Breast epithelium (tissue), 4 donors: ENCODE measurements at regions not wholly inside any gene's neighbourhood (a gene's known extent, or its start where the extent isn't known, plus 50 kb on each side); places are given as distances from the start of the nearest gene placed in this dataset.

ENCODE experiments used
- DNase-seq, 2 donors: peaks; one replicate each; pipeline ENCODE4 v3.0.0-alpha.2; 2019; ENCODE audit warnings: low spot score in 2 of 2
- H3K27ac ChIP-seq, 2 donors: fragments of 200-600 bp; sonication (generic) in 1 of 2; one replicate each; pipeline ENCODE4 v1.5.1; 2016 to 2019; ENCODE audit warnings: mild to moderate bottlenecking in 1 of 2
- H3K27me3 ChIP-seq, 2 donors: fragments of 200-600 bp; sonication (generic) in 1 of 2; one replicate each; pipeline versions ENCODE4 v1.5.1 to v1.6.0; 2017 to 2019; ENCODE audit warnings: control low read depth in 1 of 2, mild to moderate bottlenecking in 1 of 2
- H3K36me3 ChIP-seq: fragments of 200-600 bp; one replicate; pipeline ENCODE4 v1.5.1; 2019
- H3K4me1 ChIP-seq, 2 donors: fragments of 200-600 bp; sonication (generic); one replicate each; pipeline ENCODE4 v1.5.1; 2016 to 2019; ENCODE audit warnings: control low read depth in 1 of 2
- H3K4me3 ChIP-seq, 3 donors: fragments of 200-600 bp; sonication (generic); 1 replicate in 2 of 3; 2 replicates in 1 of 3; pipeline ENCODE4 v1.5.1; 2016 to 2019; ENCODE audit warnings: mild to moderate bottlenecking in 3 of 3, moderate library complexity in 2 of 3
- H3K9me3 ChIP-seq, 2 donors: fragments of 200-600 bp; sonication (generic) in 1 of 2; one replicate each; pipeline ENCODE4 v1.5.1; 2016 to 2019; ENCODE audit warnings: control low read depth in 1 of 2
- POLR2A ChIP-seq: fragments of 450-650 bp; IDR thresholded peaks from one replicate; pipeline ENCODE4 v1.6.1; 2016; ENCODE audit warnings: antibody characterized with exemption, mild to moderate bottlenecking, moderate library complexity
- POLR2AphosphoS5 ChIP-seq, 3 donors: sonication (generic); formaldehyde crosslinking; IDR thresholded peaks; one replicate each; pipeline ENCODE4 v1.6.1; 2017; ENCODE audit warnings: antibody characterized with exemption in 3 of 3
- intact Hi-C: fragments of 100-400 bp; cut with DNase I; formaldehyde crosslinking; loops from one replicate; pipeline ENCODE4 v1.15.1; 2023; ENCODE audit warnings: low total_unique reads
- TF ChIP-seq, protein P1 (sequence below), 3 donors: fragments of 450-650 bp; IDR thresholded peaks; one replicate each; pipeline ENCODE4 v1.5.1; 2016 to 2017; ENCODE audit warnings: antibody characterized with exemption in 3 of 3, mild to moderate bottlenecking in 3 of 3, moderate library complexity in 3 of 3

DNA sequence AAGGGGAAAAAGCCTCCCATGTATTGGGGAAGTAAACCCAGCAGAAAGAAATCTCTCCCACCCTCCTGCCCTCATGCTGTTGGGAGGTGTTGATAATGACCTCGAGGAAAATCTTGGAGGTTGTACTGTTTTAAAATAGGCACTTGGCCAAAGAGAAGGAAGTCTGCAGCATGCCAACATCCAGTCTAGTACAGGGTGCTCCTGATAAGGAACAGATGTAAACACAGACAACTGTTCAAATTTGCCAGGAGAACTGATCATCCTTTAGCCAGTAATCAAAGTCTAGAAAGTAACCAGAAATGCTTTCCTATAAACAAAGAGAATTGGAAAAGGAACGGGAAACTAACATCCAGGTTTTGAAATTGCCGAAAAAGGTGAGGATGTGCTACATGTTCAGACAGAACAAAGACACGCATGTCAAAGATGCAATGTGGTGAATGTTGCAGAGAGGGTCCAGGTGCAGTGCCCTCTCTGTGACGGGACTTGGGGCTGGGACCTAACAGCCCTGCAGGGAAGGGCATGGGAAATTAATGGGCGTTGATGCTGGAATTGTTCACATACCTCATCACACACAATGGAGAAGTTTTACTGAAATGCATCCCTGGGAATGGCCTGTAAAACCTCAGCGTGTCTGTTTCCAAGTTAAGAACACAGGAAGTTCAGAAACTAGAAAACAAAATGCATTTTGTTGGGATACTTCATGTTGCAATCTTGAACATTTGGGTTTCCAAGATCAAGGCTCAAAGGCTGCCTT lies 125.7 kb upstream of the RND3 start:
- TF ChIP-seq, protein P1, sequence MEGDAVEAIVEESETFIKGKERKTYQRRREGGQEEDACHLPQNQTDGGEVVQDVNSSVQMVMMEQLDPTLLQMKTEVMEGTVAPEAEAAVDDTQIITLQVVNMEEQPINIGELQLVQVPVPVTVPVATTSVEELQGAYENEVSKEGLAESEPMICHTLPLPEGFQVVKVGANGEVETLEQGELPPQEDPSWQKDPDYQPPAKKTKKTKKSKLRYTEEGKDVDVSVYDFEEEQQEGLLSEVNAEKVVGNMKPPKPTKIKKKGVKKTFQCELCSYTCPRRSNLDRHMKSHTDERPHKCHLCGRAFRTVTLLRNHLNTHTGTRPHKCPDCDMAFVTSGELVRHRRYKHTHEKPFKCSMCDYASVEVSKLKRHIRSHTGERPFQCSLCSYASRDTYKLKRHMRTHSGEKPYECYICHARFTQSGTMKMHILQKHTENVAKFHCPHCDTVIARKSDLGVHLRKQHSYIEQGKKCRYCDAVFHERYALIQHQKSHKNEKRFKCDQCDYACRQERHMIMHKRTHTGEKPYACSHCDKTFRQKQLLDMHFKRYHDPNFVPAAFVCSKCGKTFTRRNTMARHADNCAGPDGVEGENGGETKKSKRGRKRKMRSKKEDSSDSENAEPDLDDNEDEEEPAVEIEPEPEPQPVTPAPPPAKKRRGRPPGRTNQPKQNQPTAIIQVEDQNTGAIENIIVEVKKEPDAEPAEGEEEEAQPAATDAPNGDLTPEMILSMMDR (IDR thresholded peaks at IDR 0.05), result no peak
- Histone ChIP-seq H3K27me3 (no peaks in the 10 kb centered on the region), H3K9me3 (no peaks in the 10 kb centered on the region), H3K27ac (peak overlapping the region in 1 of 2 donors; percentile 8), H3K4me1 (peaks cover 0 to 5% of the 10 kb centered on the region in 2 donors), H3K36me3 (no peaks in the 10 kb centered on the region), H3K4me3 (no peak overlapping the region)
- intact Hi-C loops, result no loop called here
- no peak for DNase-seq

DNA sequence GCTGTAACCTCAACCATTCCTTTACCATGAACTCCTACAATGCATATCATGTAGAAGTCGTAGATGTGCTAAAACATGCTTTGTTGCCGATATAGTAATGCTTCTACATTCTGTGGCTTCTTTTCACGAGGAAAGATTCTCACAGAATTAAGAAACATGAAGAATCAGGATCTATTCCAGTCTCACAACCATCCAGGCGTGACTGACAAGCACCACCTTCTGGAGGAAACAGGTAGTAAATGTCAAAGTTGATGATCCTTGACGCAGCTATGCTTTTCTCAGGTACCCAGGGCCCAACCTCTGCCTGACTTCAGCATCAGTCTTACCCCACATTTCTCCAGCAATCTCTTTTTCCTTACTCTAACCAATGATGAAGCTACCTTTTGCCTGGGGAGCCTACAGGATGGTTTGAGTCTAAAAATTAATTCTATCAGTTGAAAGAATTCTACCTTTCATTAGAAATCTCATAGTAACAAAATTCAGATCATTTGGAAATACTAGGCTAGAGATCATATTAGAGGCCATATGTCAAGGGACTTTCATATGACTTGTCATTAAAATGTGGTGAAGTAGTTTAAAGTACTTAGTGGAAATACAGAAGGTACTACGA lies 123.3 kb upstream of the RND3 start:
- DNase-seq, result no peak
- H3K27ac ChIP-seq, result no peak overlapping the region

DNA sequence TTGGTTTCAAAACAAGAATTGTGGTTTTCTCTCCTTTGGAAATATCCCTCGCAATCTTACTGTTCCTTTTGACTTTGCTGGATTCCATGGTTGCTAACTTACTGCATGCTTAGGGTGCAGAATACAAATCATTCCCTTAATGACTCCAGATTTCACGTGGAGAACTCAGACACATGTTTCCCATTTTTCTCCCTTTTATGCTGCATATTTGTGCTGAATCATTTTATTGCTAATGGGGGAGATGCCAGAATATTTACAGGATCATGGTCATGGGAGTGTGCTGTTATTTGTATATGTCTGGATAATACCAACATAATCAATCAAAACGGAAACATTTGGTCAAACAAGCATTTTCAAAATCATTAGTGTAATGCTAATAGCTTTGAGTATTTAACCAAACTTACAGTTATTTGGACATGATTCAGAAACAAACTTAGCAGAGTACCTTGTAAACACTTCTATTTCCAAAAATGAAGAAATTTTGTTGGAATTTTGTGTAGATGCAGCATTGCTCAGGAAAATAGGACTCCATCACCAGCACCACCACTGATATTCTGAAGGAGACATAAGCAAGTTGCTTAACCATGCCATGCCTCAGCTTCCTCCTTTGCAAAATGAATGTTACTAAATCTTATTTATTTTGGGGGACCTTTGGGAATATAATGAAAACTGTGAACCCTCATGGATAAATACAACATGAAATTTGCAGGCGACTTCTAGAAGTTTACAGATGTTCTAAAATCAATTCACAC lies 122.5 kb upstream of the RND3 start:
- TF ChIP-seq POLR2AphosphoS5 (IDR thresholded peaks at IDR 0.05), result peak in 1 of 3 donors; percentile 38
- TF ChIP-seq, protein P1 (IDR thresholded peaks at IDR 0.05), result no peak

More for the DNA sequence above, 123.3 kb upstream of the RND3 start:
- TF ChIP-seq, protein P1 (IDR thresholded peaks at IDR 0.05), result peak in 2 of 3 donors; percentile 52 to 55
- no peak for TF ChIP-seq POLR2A
- intact Hi-C loops, result no loop called here
- H3K4me3 ChIP-seq, result no peak overlapping the region
- peaks cover 0 to 5% of the 10 kb centered on the region in 2 donors for H3K4me1 ChIP-seq
- H3K27me3 ChIP-seq, result no peaks in the 10 kb centered on the region
- H3K36me3 ChIP-seq, result no peaks in the 10 kb centered on the region
- H3K9me3 ChIP-seq, result no peaks in the 10 kb centered on the region

DNA sequence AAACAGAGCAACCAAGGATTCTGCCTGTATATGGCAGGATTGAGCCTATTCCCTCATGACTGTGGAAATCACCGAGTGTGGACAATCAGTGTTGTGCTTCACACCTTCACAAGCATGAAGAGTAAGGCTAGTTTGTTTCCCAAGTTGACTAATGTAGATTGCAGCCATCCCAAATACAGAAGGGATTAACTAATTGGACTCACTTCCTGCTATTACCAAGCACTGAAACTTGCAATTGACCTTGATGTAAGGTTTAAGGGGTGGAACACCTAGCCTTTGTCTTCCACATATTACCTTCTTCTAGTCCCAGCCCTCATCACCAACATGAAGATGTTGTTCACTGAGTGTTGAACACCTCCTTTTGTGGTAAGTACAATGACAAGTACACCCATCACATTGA lies 120.9 kb upstream of the RND3 start:
- intact Hi-C loops, result no loop called here
- no peak overlapping the region for H3K4me3 ChIP-seq
- H3K9me3 ChIP-seq, result no peaks in the 10 kb centered on the region
- H3K27me3 ChIP-seq, result no peaks in the 10 kb centered on the region
- no peaks in the 10 kb centered on the region for H3K4me1 ChIP-seq
- DNase-seq, result no peak
- TF ChIP-seq, protein P1 (IDR thresholded peaks at IDR 0.05), result no peak
- no peak for TF ChIP-seq POLR2A
- no peak for TF ChIP-seq POLR2AphosphoS5 (IDR thresholded peaks at IDR 0.05)
- no peaks in the 10 kb centered on the region for H3K36me3 ChIP-seq
- no peak overlapping the region for H3K27ac ChIP-seq

More for the DNA sequence above, 122.5 kb upstream of the RND3 start:
- intact Hi-C loops, result no loop called here
- no peaks in the 10 kb centered on the region for H3K36me3 ChIP-seq
- H3K27ac ChIP-seq, result peak overlapping the region in 1 of 2 donors; percentile 14
- no peaks in the 10 kb centered on the region for H3K27me3 ChIP-seq
- H3K9me3 ChIP-seq, result no peaks in the 10 kb centered on the region
- H3K4me3 ChIP-seq, result no peak overlapping the region
- peaks cover 0 to 5% of the 10 kb centered on the region in 2 donors for H3K4me1 ChIP-seq
- no peak for DNase-seq

DNA sequence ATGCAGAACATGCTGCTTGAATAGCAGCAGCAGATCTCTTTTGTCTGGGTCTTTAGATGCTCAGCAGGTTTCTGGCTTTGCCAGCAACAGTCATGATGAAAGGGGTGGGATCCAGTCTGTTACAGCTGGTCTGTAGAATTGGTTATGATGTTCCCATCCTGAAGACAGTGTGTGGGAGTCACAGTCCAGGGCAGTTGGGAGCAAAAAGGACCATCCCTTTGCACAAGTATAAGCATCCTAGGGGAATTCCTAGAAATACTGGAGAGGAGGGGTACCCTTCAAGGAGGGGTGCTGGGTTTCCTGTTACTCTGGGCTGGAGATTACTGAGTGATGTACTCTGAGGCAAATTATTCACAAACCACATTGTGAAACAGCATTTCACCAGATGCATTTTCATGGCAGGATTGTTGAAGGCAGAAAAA lies 119.9 kb upstream of the RND3 start:
- Histone ChIP-seq H3K4me1 (no peaks in the 10 kb centered on the region), H3K4me3 (no peak overlapping the region), H3K36me3 (no peaks in the 10 kb centered on the region), H3K9me3 (no peaks in the 10 kb centered on the region), H3K27ac (no peak overlapping the region), H3K27me3 (no peaks in the 10 kb centered on the region)
- DNase-seq, result no peak
- no peak for TF ChIP-seq POLR2AphosphoS5 (IDR thresholded peaks at IDR 0.05)
- TF ChIP-seq, protein P1 (IDR thresholded peaks at IDR 0.05), result no peak
- intact Hi-C loops, result no loop called here
